T-cell (primary cell): ENCODE measurements at regions not wholly inside any gene's neighbourhood (a gene's known extent, or its start where the extent isn't known, plus 50 kb on each side); places are given as distances from the start of the nearest gene placed in this dataset.

Experiments used
- ATAC-seq, 4 experiments: fragments of 200-7000 bp in 3 of 4; fragments of 150-1000 bp in 1 of 4; cut with Tn5 transposase; replicated peaks in 1 of 4; 1 replicate in 3 of 4; 2 replicates in 1 of 4; pipeline ENCODE4 v1.10.0; 2021; ENCODE audit warnings: moderate library complexity in 3 of 4, mild to moderate bottlenecking in 2 of 4, moderate number of reproducible peaks in 1 of 4
- CTCF ChIA-PET, 2 donors: fragments of 300-600 bp; sonication (Branson Sonifier 250); formaldehyde crosslinking; loops; one replicate each; lab custom pipeline; 2022; ENCODE audit warnings: antibody characterized with exemption in 2 of 2; lab: Charles Lee
- POLR2A ChIA-PET, 2 donors: fragments of 300-600 bp; sonication (Branson Sonifier 250); formaldehyde crosslinking; loops; one replicate each; lab custom pipeline; 2022; ENCODE audit warnings: antibody characterized with exemption in 2 of 2; lab: Charles Lee
- DNase-seq, 35 experiments: peaks; one replicate each; pipeline versions ENCODE4 v3.0.0 to v3.0.0-alpha.2; 2013 to 2023
- H3K27ac ChIP-seq: one replicate; pipeline ENCODE4 v1.5.1; 2013; ENCODE audit warnings: low read length
- H3K27me3 ChIP-seq, 2 experiments: replicated peaks in 1 of 2; 1 replicate in 1 of 2; 2 replicates in 1 of 2; pipeline versions ENCODE4 v1.6.1 to v1.7.0; 2013; ENCODE audit warnings: low read length in 1 of 2, mixed read lengths in 1 of 2; ENCODE audit not compliant: control insufficient read depth in 2 of 2, insufficient read depth in 2 of 2; ENCODE audit errors: extremely low read depth in 1 of 2
- H3K36me3 ChIP-seq, 2 donors: 1 replicate in 1 of 2; 2 replicates in 1 of 2; pipeline versions ENCODE4 v1.6.1 to v1.7.0; 2013; ENCODE audit warnings: low read length in 1 of 2; ENCODE audit not compliant: control insufficient read depth in 2 of 2, insufficient read depth in 1 of 2; ENCODE audit errors: extremely low read depth in 1 of 2
- H3K4me1 ChIP-seq, 2 experiments: 1 replicate in 1 of 2; 2 replicates in 1 of 2; pipeline versions ENCODE4 v1.6.1 to v1.7.0; 2013; ENCODE audit warnings: low read length in 2 of 2, mixed read lengths in 1 of 2; ENCODE audit not compliant: insufficient read depth in 2 of 2, control insufficient read depth in 1 of 2; ENCODE audit errors: extremely low read depth in 1 of 2
- H3K4me3 ChIP-seq, 2 donors: 1 replicate in 1 of 2; 2 replicates in 1 of 2; pipeline versions ENCODE4 v1.5.1 to v1.7.0; 2013; ENCODE audit warnings: mild to moderate bottlenecking in 2 of 2, low read length in 1 of 2, moderate library complexity in 1 of 2; ENCODE audit not compliant: control insufficient read depth in 1 of 2; ENCODE audit errors: extremely low read depth in 1 of 2
- H3K9me3 ChIP-seq: 2 replicates; pipeline ENCODE4 v1.7.0; 2013
- H3K27ac Mint-ChIP-seq, 2 donors: one replicate each; pipeline ENCODE4 v1.8.0; 2020 to 2021; ENCODE audit warnings: mild to moderate bottlenecking in 2 of 2, mixed read lengths in 2 of 2
- H3K27me3 Mint-ChIP-seq, 2 donors: one replicate each; pipeline ENCODE4 v1.8.0; 2021 to 2022; ENCODE audit warnings: mixed read lengths in 2 of 2
- H3K36me3 Mint-ChIP-seq: one replicate; pipeline ENCODE4 v1.8.0; 2021; ENCODE audit warnings: mixed read lengths
- H3K4me1 Mint-ChIP-seq, 3 donors: one replicate each; pipeline ENCODE4 v1.8.0; 2020 to 2022; ENCODE audit warnings: mixed read lengths in 3 of 3, mild to moderate bottlenecking in 1 of 3
- H3K4me3 Mint-ChIP-seq, 3 donors: one replicate each; pipeline ENCODE4 v1.8.0; 2020 to 2022; ENCODE audit warnings: mild to moderate bottlenecking in 3 of 3, mixed read lengths in 3 of 3, moderate library complexity in 3 of 3
- H3K9me3 Mint-ChIP-seq, 3 donors: one replicate each; pipeline ENCODE4 v1.8.0; 2020 to 2022; ENCODE audit warnings: mixed read lengths in 3 of 3
- WGBS: methylation state at CpG from one replicate; pipeline ENCODE4 v1.1.5; 2013; ENCODE audit warnings: missing lambda C conversion rate; ENCODE audit not compliant: insufficient coverage; 5-methylcytosine and 5-hydroxymethylcytosine counted together

- ATAC-seq, result no peak
- no peaks in the 10 kb centered on the region for H3K4me1 ChIP-seq
- no peaks in the 10 kb centered on the region for H3K27me3 Mint-ChIP-seq
- no peaks in the 10 kb centered on the region for H3K9me3 ChIP-seq
- H3K36me3 Mint-ChIP-seq, result no peaks in the 10 kb centered on the region
- no peak overlapping the region for H3K4me3 ChIP-seq
- ChIA-PET CTCF (no interaction called here), POLR2A (no interaction called here)
- 93% methylated on average over 2 of the region's 7 CpGs for WGBS
- no peak overlapping the region for H3K4me3 Mint-ChIP-seq
- no peaks in the 10 kb centered on the region for H3K36me3 ChIP-seq
- DNase-seq, result no peak
- H3K27ac ChIP-seq, result no peak overlapping the region
- H3K9me3 Mint-ChIP-seq, result peaks cover 2 to 8% (median 5%) of the 10 kb centered on the region in 3 donors
- H3K27me3 ChIP-seq, result no peaks in the 10 kb centered on the region
- H3K4me1 Mint-ChIP-seq, result no peaks in the 10 kb centered on the region
- H3K27ac Mint-ChIP-seq, result no peak overlapping the region
Observed at GRCh38 chr12:128133321-128134073, 133.5 kb upstream of the TMEM132C start.

- Histone ChIP-seq H3K4me1 (no peaks in the 10 kb centered on the region), H3K27me3 (no peaks in the 10 kb centered on the region), H3K27ac (no peak overlapping the region), H3K9me3 (no peaks in the 10 kb centered on the region), H3K4me3 (no peak overlapping the region), H3K36me3 (no peaks in the 10 kb centered on the region)
- POLR2A ChIA-PET, result no interaction called here
- ATAC-seq (no peak), DNase-seq (no peak)
- H3K36me3 Mint-ChIP-seq, result no peaks in the 10 kb centered on the region
- WGBS, result no CpG with 5 or more reads among the region's 6 CpGs
- H3K27me3 Mint-ChIP-seq, result no peaks in the 10 kb centered on the region
- CTCF ChIA-PET, result no interaction called here
- H3K4me3 Mint-ChIP-seq, result no peak overlapping the region
- no peaks in the 10 kb centered on the region for H3K4me1 Mint-ChIP-seq
- H3K27ac Mint-ChIP-seq, result no peak overlapping the region
- peaks cover 5 to 10% (median 8%) of the 10 kb centered on the region in 3 donors for H3K9me3 Mint-ChIP-seq
Observed at GRCh38 chr12:128137140-128137539, 129.8 kb upstream of the TMEM132C start.

GRCh38 chr12:128138125-128138524 is 128.8 kb upstream of the TMEM132C start:
- H3K36me3 Mint-ChIP-seq, result no peaks in the 10 kb centered on the region
- H3K4me3 ChIP-seq, result no peak overlapping the region
- WGBS, result no CpG with 5 or more reads among the region's 1 CpG
- H3K9me3 ChIP-seq, result no peaks in the 10 kb centered on the region
- ChIA-PET POLR2A (interaction anchor here in 1 of 2 donors (0.6 kb wide), 1 partner anchor 14 kb away, joined by 3 read pairs; no protein-coding TSS in a partner anchor), CTCF (no interaction called here)
- no peaks in the 10 kb centered on the region for H3K4me1 ChIP-seq
- no peaks in the 10 kb centered on the region for H3K4me1 Mint-ChIP-seq
- no peak overlapping the region for H3K27ac Mint-ChIP-seq
- H3K36me3 ChIP-seq, result no peaks in the 10 kb centered on the region
- DNase-seq, result no peak
- H3K9me3 Mint-ChIP-seq, result peaks cover 4 to 10% (median 9%) of the 10 kb centered on the region in 3 donors
- ATAC-seq, result no peak
- no peak overlapping the region for H3K4me3 Mint-ChIP-seq
- no peaks in the 10 kb centered on the region for H3K27me3 Mint-ChIP-seq
- H3K27ac ChIP-seq, result no peak overlapping the region
- H3K27me3 ChIP-seq, result no peaks in the 10 kb centered on the region

GRCh38 chr12:128140551-128140950 is 126.4 kb upstream of the TMEM132C start:
- DNase-seq (no peak), ATAC-seq (no peak)
- no peaks in the 10 kb centered on the region for H3K36me3 Mint-ChIP-seq
- no peak overlapping the region for H3K4me3 ChIP-seq
- no peaks in the 10 kb centered on the region for H3K4me1 Mint-ChIP-seq
- POLR2A ChIA-PET, result no interaction called here
- no peak overlapping the region for H3K27ac Mint-ChIP-seq
- no peak overlapping the region for H3K27ac ChIP-seq
- 86% methylated on average over 3 of the region's 4 CpGs for WGBS
- no peaks in the 10 kb centered on the region for H3K4me1 ChIP-seq
- no peaks in the 10 kb centered on the region for H3K36me3 ChIP-seq
- H3K27me3 ChIP-seq, result no peaks in the 10 kb centered on the region
- no peaks in the 10 kb centered on the region for H3K9me3 ChIP-seq
- H3K9me3 Mint-ChIP-seq, result peaks cover 9 to 15% (median 10%) of the 10 kb centered on the region in 3 donors
- CTCF ChIA-PET, result no interaction called here
- H3K4me3 Mint-ChIP-seq, result no peak overlapping the region
- H3K27me3 Mint-ChIP-seq, result peaks cover 0 to 4% of the 10 kb centered on the region in 2 donors

GRCh38 chr12:128150961-128151360 is 116.0 kb upstream of the TMEM132C start:
- H3K27ac ChIP-seq, result no peak overlapping the region
- H3K4me1 Mint-ChIP-seq, result no peaks in the 10 kb centered on the region
- DNase-seq, result no peak
- H3K4me3 Mint-ChIP-seq, result no peak overlapping the region
- POLR2A ChIA-PET, result no interaction called here
- no peaks in the 10 kb centered on the region for H3K36me3 Mint-ChIP-seq
- WGBS, result no CpG with 5 or more reads among the region's 5 CpGs
- H3K36me3 ChIP-seq, result no peaks in the 10 kb centered on the region
- no peaks in the 10 kb centered on the region for H3K9me3 ChIP-seq
- no peaks in the 10 kb centered on the region for H3K4me1 ChIP-seq
- no peak for ATAC-seq
- H3K4me3 ChIP-seq, result no peak overlapping the region
- CTCF ChIA-PET, result no interaction called here
- H3K27me3 Mint-ChIP-seq, result no peaks in the 10 kb centered on the region
- H3K9me3 Mint-ChIP-seq, result peaks cover 0 to 14% (median 5%) of the 10 kb centered on the region in 3 donors
- no peaks in the 10 kb centered on the region for H3K27me3 ChIP-seq
- no peak overlapping the region for H3K27ac Mint-ChIP-seq

GRCh38 chr12:128155571-128155970 is 111.4 kb upstream of the TMEM132C start:
- Histone ChIP-seq H3K27ac (no peak overlapping the region), H3K4me3 (no peak overlapping the region), H3K9me3 (no peaks in the 10 kb centered on the region), H3K4me1 (no peaks in the 10 kb centered on the region), H3K27me3 (no peaks in the 10 kb centered on the region), H3K36me3 (no peaks in the 10 kb centered on the region)
- ChIA-PET POLR2A (no interaction called here), CTCF (no interaction called here)
- Mint-ChIP-seq H3K4me1 (no peaks in the 10 kb centered on the region), H3K27ac (no peak overlapping the region), H3K36me3 (no peaks in the 10 kb centered on the region), H3K9me3 (peaks cover 0 to 11% (median 5%) of the 10 kb centered on the region in 3 donors), H3K27me3 (no peaks in the 10 kb centered on the region), H3K4me3 (no peak overlapping the region)
- ATAC-seq, result no peak
- no peak for DNase-seq
- WGBS, result no CpG with 5 or more reads among the region's 4 CpGs
